GM19468 (cell line): ENCODE measurements at regions not wholly inside any gene's neighbourhood (a gene's known extent, or its start where the extent isn't known, plus 50 kb on each side); places are given as distances from the start of the nearest gene placed in this dataset.

Experiments
- ATAC-seq: cut with Tn5 transposase; IDR thresholded peaks from one replicate; pipeline ENCODE4 v1.9.1; 2021; ENCODE audit warnings: mild to moderate bottlenecking, moderate library complexity, moderate number of reproducible peaks; ENCODE audit not compliant: unreplicated experiment; ENCODE audit errors: extremely low read depth

DNA sequence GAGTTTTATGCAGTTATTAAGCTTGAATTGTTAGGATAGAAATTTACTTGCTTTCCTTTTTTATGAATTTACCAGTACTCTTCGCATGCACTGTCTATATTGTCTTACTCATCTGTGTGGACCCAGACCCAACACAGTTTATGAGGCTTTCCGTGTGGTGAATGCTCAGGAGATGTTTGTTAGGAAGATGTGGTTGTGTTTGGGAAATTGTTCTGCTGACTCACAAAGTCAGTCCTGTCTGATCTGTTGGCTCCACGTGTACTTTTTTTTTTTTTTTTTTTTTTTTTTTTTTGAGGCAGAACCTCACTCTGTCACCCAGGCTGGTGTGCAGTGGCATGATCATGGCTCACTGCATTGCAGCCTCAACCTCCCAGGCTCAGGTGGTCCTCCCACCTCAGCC, 532.5 kb downstream of the LMO7 start:
- ATAC-seq = no peak

DNA sequence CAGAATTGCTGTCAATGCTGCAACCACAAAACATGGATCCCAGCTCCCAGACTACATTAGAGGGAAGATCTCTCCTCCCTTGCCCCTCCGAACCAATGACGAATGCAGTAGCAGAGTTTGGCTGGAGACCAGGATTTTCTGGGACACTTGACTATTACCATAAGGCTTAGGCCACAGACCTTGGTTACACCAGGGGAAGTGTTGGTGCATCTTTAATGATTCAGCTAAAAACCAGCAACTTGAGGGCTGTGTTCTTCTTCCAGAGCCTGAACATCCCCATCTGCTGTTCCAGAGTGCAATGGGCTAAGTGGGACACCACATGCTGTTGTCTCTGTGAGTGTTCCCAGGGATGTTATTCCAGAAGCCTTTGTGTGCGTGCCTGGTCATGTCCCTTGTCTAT, 528.2 kb downstream of the LMO7 start:
- ATAC-seq = no peak

GRCh38 chr13:76163761-76164160, 527.6 kb downstream of the LMO7 start:
- ATAC-seq = no peak

DNA sequence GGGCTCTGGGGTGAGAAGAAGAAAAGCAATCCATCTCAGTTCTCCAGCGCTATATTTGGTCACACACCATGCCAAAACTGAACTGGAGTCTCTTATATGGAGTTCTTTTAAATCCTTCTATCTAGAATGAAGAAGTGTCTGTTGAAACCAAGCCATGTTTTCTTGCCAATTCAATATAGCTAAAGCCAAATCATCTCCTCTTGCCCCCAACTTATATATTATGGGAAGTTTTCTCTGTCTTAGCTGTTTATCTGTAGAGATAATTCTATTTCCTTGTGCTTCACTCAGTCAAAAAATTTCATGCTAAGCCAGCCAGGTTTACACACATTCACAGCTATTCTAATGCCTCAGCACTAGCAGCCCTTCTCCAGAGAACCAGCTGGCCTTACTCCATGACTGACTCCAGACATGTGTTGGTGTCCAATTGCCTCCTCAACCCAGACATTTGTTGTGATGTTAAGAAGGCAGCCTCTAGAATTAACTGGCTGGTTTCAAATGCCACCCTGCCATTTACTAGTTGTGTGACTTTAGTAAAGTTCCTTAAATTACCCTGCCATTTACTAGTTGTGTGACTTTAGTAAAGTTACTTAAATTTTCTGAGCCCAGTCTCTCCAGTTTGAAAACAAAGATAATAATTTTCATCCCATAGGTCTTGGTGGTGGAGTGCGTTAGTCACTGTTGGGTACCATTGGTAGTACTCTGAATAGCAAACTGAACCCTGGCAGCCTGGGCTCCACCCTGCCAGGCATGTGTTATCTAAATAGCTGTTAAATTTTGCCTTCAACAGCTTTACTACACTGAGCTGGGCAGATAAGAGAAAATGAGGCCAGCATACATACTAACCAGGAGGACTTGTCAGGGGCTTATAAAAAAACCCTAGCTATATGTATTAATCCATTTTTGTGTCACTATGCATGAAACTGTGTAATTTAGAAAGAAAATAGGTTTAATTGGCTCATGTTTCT, 525.1 kb downstream of the LMO7 start:
- no peak for ATAC-seq

- ATAC-seq = no peak
Observed at GRCh38 chr13:76160506-76160905, 524.4 kb downstream of the LMO7 start.

DNA sequence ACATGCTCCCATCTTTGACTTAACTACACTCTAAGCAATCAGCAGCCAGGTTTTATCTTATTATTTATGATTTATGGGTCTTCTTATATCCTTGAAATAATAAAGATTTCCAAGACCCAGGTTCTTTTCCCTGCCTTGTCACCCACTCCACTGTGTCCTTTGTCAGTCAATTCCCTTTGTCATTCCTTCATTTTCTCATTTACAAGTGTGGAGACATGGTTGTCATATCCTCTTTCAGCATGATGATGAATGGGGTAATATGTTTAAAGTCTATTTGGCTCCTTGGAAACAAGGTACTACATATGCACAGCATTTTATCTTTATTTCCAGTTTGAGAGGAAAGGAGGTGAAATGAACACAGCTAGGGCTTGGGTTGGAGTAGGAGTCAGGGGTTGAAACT, 521.8 kb downstream of the LMO7 start:
- ATAC-seq = no peak

DNA sequence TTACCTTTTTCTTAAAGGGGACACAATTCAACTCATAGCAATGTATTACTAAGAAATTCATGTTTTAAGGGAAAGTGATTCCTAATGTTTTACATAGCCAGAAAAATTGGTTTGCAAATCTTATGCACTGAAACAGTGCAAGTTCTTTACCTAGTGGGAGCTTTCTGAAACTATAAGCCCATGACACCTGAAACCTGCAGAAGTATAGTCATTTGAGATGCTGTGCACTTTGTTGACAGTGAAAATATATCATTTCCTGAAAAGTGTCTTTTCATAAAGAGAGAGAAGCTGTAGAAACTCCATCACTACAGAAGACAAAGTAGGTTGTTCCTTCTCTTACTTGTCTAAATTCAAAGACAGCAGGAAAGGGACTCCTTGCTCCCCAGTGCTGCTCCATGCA, 517.1 kb downstream of the LMO7 start:
- ATAC-seq = no peak

DNA sequence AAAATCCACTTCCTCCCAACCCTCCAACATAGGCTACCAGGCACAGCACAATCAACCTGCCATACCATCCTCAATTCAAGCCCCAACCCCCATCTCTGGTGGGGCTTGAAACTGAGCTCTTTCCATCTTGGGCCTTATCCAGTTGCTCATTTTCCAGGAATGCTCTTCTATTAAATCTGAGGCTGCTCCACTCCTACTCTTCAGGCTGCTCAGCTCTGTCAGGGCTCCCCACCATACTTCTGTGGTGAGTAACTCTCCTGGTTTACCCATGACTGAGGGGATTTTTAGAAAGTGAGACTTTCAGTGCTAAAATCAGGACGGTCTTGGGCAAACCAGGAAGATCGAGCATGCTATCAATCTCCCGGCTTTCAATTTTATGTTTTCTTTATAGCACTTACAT, 512.8 kb downstream of the LMO7 start:
- no peak for ATAC-seq

DNA sequence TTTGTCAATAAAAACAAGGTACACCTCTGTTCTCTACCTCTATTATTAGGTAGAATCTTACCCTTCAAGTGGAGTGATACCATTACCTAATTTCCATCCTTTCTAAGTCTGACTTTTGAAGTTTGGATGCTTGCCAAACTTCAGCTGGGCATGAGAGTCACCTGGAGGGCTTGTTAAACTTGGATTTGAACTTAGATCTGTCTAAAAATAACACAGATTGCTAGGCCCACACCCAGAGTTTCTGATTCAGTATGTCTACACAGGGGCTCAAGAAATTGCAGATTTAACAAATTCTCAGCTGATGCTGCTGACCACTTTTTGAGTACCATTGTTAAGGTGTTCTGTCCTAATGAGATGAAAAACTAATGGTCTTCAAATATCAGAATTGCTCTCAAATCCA, 512.2 kb downstream of the LMO7 start:
- ATAC-seq = no peak

GRCh38 chr13:76132532-76132931, 496.4 kb downstream of the LMO7 start:
- no peak for ATAC-seq

DNA sequence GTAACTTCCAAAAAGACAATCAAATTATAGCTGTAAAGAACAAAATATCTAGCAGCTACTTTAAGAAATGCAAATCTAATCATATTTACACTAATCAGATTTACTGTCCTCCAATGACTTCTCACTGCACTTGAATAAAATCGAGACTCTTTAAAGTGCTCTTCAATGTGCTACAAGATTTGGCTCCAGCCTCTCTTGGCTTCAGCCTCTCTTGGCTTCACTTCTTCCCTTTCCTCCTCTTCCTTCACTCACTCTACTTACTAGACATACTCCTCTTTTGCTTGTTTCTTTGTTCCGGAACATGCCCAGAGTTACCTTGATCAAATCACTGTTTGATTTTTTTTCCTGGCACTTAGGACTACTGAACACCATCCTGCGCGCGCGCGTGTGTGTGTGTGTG, 495.4 kb downstream of the LMO7 start:
- ATAC-seq = no peak

GRCh38 chr13:76129305-76130000, 493.3 kb downstream of the LMO7 start:
- no peak for ATAC-seq

DNA sequence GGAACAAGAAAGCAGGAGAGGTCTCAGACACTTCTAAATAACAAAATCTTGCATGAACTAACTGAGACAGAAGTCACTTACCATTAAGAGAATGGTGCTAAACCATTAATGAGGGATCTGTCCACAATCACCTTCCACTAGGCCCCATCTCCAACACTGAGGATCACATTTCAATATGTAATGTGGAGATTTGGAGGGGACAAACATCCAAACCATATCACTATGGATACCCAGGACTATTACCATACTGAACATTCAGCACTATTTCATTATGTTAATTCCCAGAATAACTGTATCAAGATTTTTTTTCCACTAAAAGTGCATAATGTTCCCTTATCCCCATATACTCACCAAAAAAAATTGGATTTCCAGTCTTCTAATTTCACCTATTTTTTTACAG, 491.8 kb downstream of the LMO7 start:
- no peak for ATAC-seq

DNA sequence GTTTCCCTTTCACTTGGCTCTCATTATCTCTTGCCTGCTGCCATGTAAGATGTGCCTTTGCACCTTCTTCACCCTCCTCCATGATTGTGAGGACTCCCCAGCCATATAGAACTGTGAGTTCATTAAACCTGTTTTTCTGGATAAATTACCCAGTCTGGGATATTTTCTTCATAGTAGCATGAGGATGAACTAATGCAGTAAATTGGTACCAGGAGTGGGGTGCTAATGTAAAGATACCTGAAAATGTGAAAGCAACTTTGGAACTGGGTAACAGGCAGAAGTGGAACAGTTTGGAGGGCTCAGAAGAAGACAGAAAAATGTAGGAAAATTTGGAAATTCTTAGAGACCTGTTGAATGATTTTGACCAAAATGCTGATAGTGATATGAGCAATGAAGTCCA, 487.4 kb downstream of the LMO7 start:
- no peak for ATAC-seq

DNA sequence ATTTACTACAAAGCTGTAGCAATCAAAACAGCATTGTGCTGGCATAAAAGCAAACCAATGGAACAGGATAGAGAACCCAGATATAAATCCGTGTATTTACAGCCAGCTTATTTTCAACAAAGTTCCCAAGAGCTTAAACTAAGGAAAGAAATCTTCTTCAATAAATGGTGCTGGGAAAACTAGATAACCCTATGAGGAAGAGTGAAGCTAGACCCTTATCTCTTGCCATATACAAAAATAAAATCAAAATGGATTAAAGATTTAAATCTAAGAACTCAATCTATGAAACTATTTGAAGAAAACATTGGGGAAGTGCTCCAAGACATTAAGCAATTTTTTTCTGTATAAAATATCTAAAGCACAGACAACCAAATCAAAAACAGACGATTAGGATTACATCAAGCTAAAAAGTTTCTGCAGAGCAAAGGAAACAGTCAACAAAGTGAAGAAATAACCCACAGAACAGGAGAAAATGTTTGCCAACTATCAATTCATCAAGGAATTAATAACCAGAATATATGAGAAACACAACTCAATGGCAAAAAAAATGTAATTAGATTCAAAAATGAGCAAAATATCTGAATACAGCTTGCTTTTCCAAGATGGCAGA, 480.7 kb downstream of the LMO7 start:
- ATAC-seq = no peak

GRCh38 chr13:76106763-76107162, 470.6 kb downstream of the LMO7 start:
- no peak for ATAC-seq

DNA sequence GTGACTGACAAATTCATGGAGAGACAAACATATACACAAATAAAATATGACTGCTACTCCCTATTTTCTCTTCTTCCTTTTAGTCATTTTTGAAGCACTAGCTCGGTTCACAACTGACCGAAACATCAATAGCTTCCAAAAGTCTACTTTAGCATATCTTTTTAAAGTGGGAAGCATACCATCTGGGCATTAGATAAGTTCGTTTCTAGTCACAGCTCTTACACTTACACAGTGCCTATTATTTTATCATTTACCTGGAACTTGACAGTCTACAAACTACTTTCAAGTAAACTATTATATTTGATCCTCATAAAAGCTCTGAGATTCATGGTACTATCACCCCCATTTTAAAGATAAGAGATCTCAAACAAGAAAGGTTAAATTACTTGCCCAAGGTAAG, 458.5 kb downstream of the LMO7 start:
- no peak for ATAC-seq

GRCh38 chr13:76091076-76091475, 454.9 kb downstream of the LMO7 start:
- no peak for ATAC-seq

- ATAC-seq = no peak
Observed at GRCh38 chr13:76086729-76087128, 450.6 kb downstream of the LMO7 start.

GRCh38 chr13:76067850-76068249, 431.7 kb downstream of the LMO7 start:
- ATAC-seq = no peak

- no peak for ATAC-seq
Observed at GRCh38 chr13:76053181-76053580, 417.1 kb downstream of the LMO7 start.
